ENCODE measurements at regions not wholly inside any gene's neighbourhood (a gene's known extent, or its start where the extent isn't known, plus 50 kb on each side); places are given as distances from the start of the nearest gene placed in this dataset.

DNA sequence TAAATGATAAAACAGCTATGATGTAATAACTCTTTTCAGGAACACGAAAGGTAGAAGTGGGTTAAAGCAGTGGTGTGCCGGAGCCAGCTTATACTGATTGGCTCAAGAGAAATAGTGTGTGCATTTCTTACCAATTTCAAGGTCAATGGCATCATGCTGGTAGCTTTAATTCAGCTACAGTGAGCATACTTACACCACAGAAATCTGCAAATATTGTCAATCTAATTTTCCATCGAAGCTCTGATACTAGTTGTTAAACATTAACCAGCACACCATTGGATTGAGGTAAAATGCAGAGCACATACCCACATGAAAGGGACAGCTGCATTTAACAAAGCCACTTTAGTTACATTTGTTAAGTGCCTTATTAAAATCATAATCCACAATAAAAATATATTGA lies 225.7 kb downstream of the KCNC2 start:
- Histone ChIP-seq H3K27me3 (ENCODE audit: low read length) (no peaks in the 10 kb centered on the region), H3F3A (ENCODE audit: insufficient read depth) (no peaks in the 10 kb centered on the region), H3K4me2 (ENCODE audit: low read depth, low read length, poor library complexity, severe bottlenecking) (no peak overlapping the region), H3K4me3 (ENCODE audit: insufficient read depth, low read length, poor library complexity, severe bottlenecking) (no peak overlapping the region), H3K9me3 (ENCODE audit: insufficient read depth, low read length) (no peaks in the 10 kb centered on the region), H3K9me2 (replicated peaks; ENCODE audit: insufficient read depth, low read length) (no peaks in the 10 kb centered on the region), H2AFZ (ENCODE audit: low read depth, low read length, severe bottlenecking) (no peak overlapping the region), H3K36me3 (ENCODE audit: low read length) (no peaks in the 10 kb centered on the region), H3K9ac (ENCODE audit: low read length) (no peak overlapping the region), H4K20me1 (ENCODE audit: low read depth, low read length) (no peaks in the 10 kb centered on the region), H3K27ac (ENCODE audit: low read depth, low read length) (no peak overlapping the region), H3K79me2 (ENCODE audit: insufficient read depth, low read length) (no peaks in the 10 kb centered on the region)
- TF ChIP-seq EZH2phosphoT487 (conservative IDR thresholded peaks at IDR 0.05; ENCODE audit: low read length): no peak
- TF ChIP-seq, protein P1, sequence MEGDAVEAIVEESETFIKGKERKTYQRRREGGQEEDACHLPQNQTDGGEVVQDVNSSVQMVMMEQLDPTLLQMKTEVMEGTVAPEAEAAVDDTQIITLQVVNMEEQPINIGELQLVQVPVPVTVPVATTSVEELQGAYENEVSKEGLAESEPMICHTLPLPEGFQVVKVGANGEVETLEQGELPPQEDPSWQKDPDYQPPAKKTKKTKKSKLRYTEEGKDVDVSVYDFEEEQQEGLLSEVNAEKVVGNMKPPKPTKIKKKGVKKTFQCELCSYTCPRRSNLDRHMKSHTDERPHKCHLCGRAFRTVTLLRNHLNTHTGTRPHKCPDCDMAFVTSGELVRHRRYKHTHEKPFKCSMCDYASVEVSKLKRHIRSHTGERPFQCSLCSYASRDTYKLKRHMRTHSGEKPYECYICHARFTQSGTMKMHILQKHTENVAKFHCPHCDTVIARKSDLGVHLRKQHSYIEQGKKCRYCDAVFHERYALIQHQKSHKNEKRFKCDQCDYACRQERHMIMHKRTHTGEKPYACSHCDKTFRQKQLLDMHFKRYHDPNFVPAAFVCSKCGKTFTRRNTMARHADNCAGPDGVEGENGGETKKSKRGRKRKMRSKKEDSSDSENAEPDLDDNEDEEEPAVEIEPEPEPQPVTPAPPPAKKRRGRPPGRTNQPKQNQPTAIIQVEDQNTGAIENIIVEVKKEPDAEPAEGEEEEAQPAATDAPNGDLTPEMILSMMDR (IDR thresholded peaks at IDR 0.05; ENCODE audit: insufficient read depth, low read length, poor library complexity, severe bottlenecking): no peak

DNA sequence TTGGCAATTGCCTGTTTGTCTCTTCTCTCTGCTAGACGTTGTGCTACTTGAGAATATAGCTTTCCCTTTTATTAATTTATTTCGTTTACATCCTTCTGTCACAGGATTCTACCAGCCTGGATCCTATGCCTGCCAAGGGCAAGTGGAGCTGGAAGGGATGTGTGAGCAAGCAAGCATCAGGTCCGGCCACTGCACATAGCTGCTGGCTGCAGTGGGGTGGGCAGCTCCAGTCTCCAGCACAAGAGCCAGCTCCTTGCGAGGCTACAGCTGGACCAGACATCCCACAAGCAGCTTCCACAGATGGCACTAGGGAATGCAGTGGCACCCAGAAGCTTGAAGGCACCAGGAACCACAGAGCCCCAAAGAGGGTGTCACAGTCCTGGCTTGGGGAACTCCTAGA lies 225.0 kb downstream of the KCNC2 start:
- TF ChIP-seq EZH2phosphoT487 (conservative IDR thresholded peaks at IDR 0.05; ENCODE audit: low read length): no peak
- TF ChIP-seq, protein P1 (IDR thresholded peaks at IDR 0.05; ENCODE audit: insufficient read depth, low read length, poor library complexity, severe bottlenecking): no peak
- Histone ChIP-seq H3K9ac (ENCODE audit: low read length) (no peak overlapping the region), H3K27me3 (ENCODE audit: low read length) (no peaks in the 10 kb centered on the region), H3K79me2 (ENCODE audit: insufficient read depth, low read length) (no peaks in the 10 kb centered on the region), H3K9me3 (ENCODE audit: insufficient read depth, low read length) (no peaks in the 10 kb centered on the region), H3K9me2 (replicated peaks; ENCODE audit: insufficient read depth, low read length) (no peaks in the 10 kb centered on the region), H3K4me3 (ENCODE audit: insufficient read depth, low read length, poor library complexity, severe bottlenecking) (no peak overlapping the region), H2AFZ (ENCODE audit: low read depth, low read length, severe bottlenecking) (no peak overlapping the region), H3K27ac (ENCODE audit: low read depth, low read length) (no peak overlapping the region), H3K4me2 (ENCODE audit: low read depth, low read length, poor library complexity, severe bottlenecking) (no peak overlapping the region), H3K36me3 (ENCODE audit: low read length) (no peaks in the 10 kb centered on the region), H4K20me1 (ENCODE audit: low read depth, low read length) (no peaks in the 10 kb centered on the region), H3F3A (ENCODE audit: insufficient read depth) (no peaks in the 10 kb centered on the region)

DNA sequence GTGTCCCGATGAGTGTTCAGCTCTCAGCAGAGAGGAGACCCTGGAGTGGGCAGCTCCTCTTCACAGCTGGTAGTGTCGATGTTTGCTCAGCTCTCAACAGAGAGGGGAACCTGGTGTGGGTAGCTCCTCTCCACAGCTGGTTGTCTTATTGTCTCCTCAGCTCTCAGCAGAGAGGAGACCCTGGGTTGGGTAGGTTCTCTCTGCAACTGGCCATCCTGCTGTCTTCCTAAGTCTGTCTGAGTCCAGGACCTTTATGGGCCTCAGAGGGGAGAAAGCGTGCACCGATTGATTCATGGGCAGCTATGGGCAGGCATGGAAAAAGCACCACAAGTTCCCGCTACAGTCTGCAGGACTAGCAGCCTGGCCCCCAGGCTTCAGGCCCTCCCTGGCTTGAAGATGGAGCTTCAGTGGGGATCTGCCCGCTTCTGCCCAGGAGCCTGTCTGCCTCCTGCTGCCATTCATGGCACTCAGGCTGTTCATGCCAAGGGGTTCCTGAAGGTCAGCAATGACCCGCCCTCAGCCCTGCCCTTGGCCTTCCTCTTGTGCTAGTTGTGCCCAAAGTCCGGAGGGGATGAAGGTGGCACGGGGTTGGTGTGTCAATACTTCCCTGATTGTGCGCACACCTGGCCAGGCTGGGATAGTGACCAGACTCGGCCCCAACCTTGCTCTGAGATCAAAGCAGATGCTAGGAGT lies 224.2 kb downstream of the KCNC2 start:
- Histone ChIP-seq H3K9me2 (replicated peaks; ENCODE audit: insufficient read depth, low read length) (no peaks in the 10 kb centered on the region), H3K4me2 (ENCODE audit: low read depth, low read length, poor library complexity, severe bottlenecking) (no peak overlapping the region), H3K4me3 (ENCODE audit: insufficient read depth, low read length, poor library complexity, severe bottlenecking) (no peak overlapping the region), H3K79me2 (ENCODE audit: insufficient read depth, low read length) (no peaks in the 10 kb centered on the region), H3F3A (ENCODE audit: insufficient read depth) (no peaks in the 10 kb centered on the region), H3K9ac (ENCODE audit: low read length) (no peak overlapping the region), H3K27me3 (ENCODE audit: low read length) (no peaks in the 10 kb centered on the region), H3K9me3 (ENCODE audit: insufficient read depth, low read length) (no peaks in the 10 kb centered on the region), H3K27ac (ENCODE audit: low read depth, low read length) (no peak overlapping the region), H3K36me3 (ENCODE audit: low read length) (no peaks in the 10 kb centered on the region), H2AFZ (ENCODE audit: low read depth, low read length, severe bottlenecking) (no peak overlapping the region), H4K20me1 (ENCODE audit: low read depth, low read length) (no peaks in the 10 kb centered on the region)
- TF ChIP-seq EZH2phosphoT487 (conservative IDR thresholded peaks at IDR 0.05; ENCODE audit: low read length): no peak
- TF ChIP-seq, protein P1 (IDR thresholded peaks at IDR 0.05; ENCODE audit: insufficient read depth, low read length, poor library complexity, severe bottlenecking): no peak
